PC-9 (cell line): ENCODE measurements at regions not wholly inside any gene's neighbourhood (a gene's known extent, or its start where the extent isn't known, plus 50 kb on each side); places are given as distances from the start of the nearest gene placed in this dataset.

Experiments used
- CTCF ChIP-seq: fragments of 200-600 bp; sonication (generic); conservative IDR thresholded peaks from 2 replicates; pipeline ENCODE4 v1.6.1; 2017; ENCODE audit warnings: mixed run types, antibody characterized with exemption, mild to moderate bottlenecking, moderate library complexity
- EZH2 ChIP-seq: fragments of 200-600 bp; sonication (generic); IDR thresholded peaks from 2 replicates; pipeline ENCODE4 v1.8.0; 2017; ENCODE audit warnings: antibody characterized with exemption, low read depth

GRCh38 chr18:1995041-1995612 lies 576.2 kb downstream of the METTL4 start:
- TF ChIP-seq CTCF: no peak
- no peak for TF ChIP-seq EZH2
